ENCODE measurements at regions not wholly inside any gene's neighbourhood (a gene's known extent, or its start where the extent isn't known, plus 50 kb on each side); places are given as distances from the start of the nearest gene placed in this dataset.

- no peak for DNase-seq (ENCODE audit: low spot score)
- TF ChIP-seq CTCF (IDR thresholded peaks at IDR 0.05; ENCODE audit: borderline replicate concordance, control extremely low read depth, extremely low read depth, insufficient read depth, missing control alignments): no peak
- in situ Hi-C loops (cut with MboI; ENCODE audit: low sequenced_read_pairs, unreplicated experiment): no loop called here
Measured at GRCh38 chr14:99118946-99119345, 153.1 kb downstream of the BCL11B start.
